GM23248 (cell line): ENCODE measurements at regions not wholly inside any gene's neighbourhood (a gene's known extent, or its start where the extent isn't known, plus 50 kb on each side); places are given as distances from the start of the nearest gene placed in this dataset.

Source experiments
- DNase-seq: peaks from one replicate; pipeline ENCODE4 v3.0.0-alpha.2; 2015
- H2AFZ ChIP-seq: fragments of 200-600 bp; sonication (generic); 2 replicates; pipeline ENCODE4 v1.6.1; 2016; ENCODE audit warnings: antibody characterized with exemption
- H3F3A ChIP-seq: fragments of 200-600 bp; sonication (generic); 2 replicates; pipeline ENCODE4 v1.6.1; 2016; ENCODE audit warnings: mild to moderate bottlenecking, antibody characterized with exemption, mixed run types; ENCODE audit not compliant: insufficient read depth
- H3K27ac ChIP-seq: fragments of 200-600 bp; sonication (generic); 2 replicates; pipeline ENCODE4 v1.5.1; 2016; ENCODE audit warnings: mild to moderate bottlenecking
- H3K27me3 ChIP-seq: fragments of 200-600 bp; sonication (generic); replicated peaks from 2 replicates; pipeline ENCODE4 v1.6.1; 2016; ENCODE audit warnings: mild to moderate bottlenecking; ENCODE audit not compliant: insufficient read depth
- H3K36me3 ChIP-seq: fragments of 200-600 bp; sonication (generic); 2 replicates; pipeline ENCODE4 v1.6.1; 2016; ENCODE audit warnings: low read depth, mild to moderate bottlenecking
- H3K4me1 ChIP-seq: fragments of 200-600 bp; sonication (generic); 2 replicates; pipeline ENCODE4 v1.6.1; 2016; ENCODE audit warnings: mild to moderate bottlenecking; ENCODE audit not compliant: insufficient read depth
- H3K4me2 ChIP-seq: fragments of 200-600 bp; sonication (generic); one replicate; pipeline ENCODE4 v1.6.1; 2016; ENCODE audit warnings: mild to moderate bottlenecking; ENCODE audit not compliant: unreplicated experiment
- H3K4me3 ChIP-seq: fragments of 200-600 bp; sonication (generic); 2 replicates; pipeline ENCODE4 v1.5.1; 2016; ENCODE audit warnings: mild to moderate bottlenecking
- H3K79me2 ChIP-seq: fragments of 200-600 bp; sonication (generic); 2 replicates; pipeline ENCODE4 v1.6.1; 2016; ENCODE audit warnings: mild to moderate bottlenecking; ENCODE audit not compliant: insufficient read depth
- H3K9ac ChIP-seq: fragments of 200-600 bp; sonication (generic); 2 replicates; pipeline ENCODE4 v1.6.1; 2016; ENCODE audit warnings: mild to moderate bottlenecking
- H3K9me2 ChIP-seq: fragments of 200-600 bp; sonication (generic); 2 replicates; pipeline ENCODE4 v1.6.1; 2016; ENCODE audit warnings: mixed run types, mild to moderate bottlenecking, moderate library complexity; ENCODE audit not compliant: insufficient read depth
- H3K9me3 ChIP-seq: fragments of 200-600 bp; sonication (generic); one replicate; pipeline ENCODE4 v1.6.1; 2017; ENCODE audit warnings: low read depth
- H4K20me1 ChIP-seq: fragments of 200-600 bp; sonication (generic); 2 replicates; pipeline ENCODE4 v1.6.0; 2016; ENCODE audit not compliant: insufficient read depth
- EZH2 ChIP-seq: fragments of 200-600 bp; sonication (generic); IDR thresholded peaks from 2 replicates; pipeline ENCODE4 v1.6.1; 2018; ENCODE audit warnings: antibody characterized with exemption, mild to moderate bottlenecking; ENCODE audit not compliant: insufficient read depth, poor library complexity, severe bottlenecking
- EZH2phosphoT487 ChIP-seq: fragments of 200-600 bp; sonication (generic); IDR thresholded peaks from 2 replicates; pipeline ENCODE4 v1.6.1; 2018; ENCODE audit warnings: antibody characterized with exemption, moderate library complexity, mild to moderate bottlenecking, low read depth; ENCODE audit not compliant: insufficient read depth
- WGBS, 2 experiments: methylation state at CpG; one replicate each; pipeline ENCODE4 v1.1.6; 2015 to 2017; ENCODE audit warnings: low lambda C conversion rate in 2 of 2, low coverage in 1 of 2; ENCODE audit errors: missing lambda C conversion rate in 2 of 2; 5-methylcytosine and 5-hydroxymethylcytosine counted together
- in situ Hi-C: fragments of 300-500 bp; cut with MboI; formaldehyde crosslinking; loops from 2 replicates; pipeline ENCODE4 v1.15.0; 2020

DNA sequence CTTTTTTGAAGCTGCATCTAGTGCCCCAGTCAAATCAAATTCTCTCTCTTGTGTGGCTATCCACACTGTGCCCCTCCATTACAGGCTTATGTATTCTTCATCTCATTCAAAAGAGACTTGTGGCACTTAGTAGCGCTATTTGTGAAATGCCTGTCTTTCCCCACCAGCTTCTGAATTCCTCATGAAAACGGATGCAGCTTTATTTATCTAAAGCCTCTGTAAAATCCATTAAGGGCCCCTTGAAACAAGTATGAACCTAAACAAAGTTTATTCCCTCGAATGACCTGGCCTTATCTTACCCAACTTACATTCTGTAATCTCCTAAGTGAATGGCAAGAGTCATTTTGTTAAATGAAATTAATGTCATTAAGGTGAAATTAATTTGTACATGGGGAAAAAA, 417.4 kb upstream of the PIK3C3 start:
- in situ Hi-C loops = no loop called here
- Histone ChIP-seq H3K4me3 (no peak overlapping the region), H4K20me1 (no peaks in the 10 kb centered on the region), H3K27me3 (no peaks in the 10 kb centered on the region), H3K9ac (no peak overlapping the region), H2AFZ (no peak overlapping the region), H3K36me3 (no peaks in the 10 kb centered on the region), H3K9me3 (no peaks in the 10 kb centered on the region), H3K4me2 (no peak overlapping the region), H3K9me2 (no peaks in the 10 kb centered on the region), H3K27ac (no peak overlapping the region), H3K79me2 (no peaks in the 10 kb centered on the region), H3F3A (no peaks in the 10 kb centered on the region), H3K4me1 (no peaks in the 10 kb centered on the region)
- DNase-seq = no peak
- TF ChIP-seq EZH2phosphoT487 = no peak
- TF ChIP-seq EZH2 = no peak
- WGBS, 2 experiments = 10 to 16% methylated on average over 3 of the region's 3 CpGs

DNA sequence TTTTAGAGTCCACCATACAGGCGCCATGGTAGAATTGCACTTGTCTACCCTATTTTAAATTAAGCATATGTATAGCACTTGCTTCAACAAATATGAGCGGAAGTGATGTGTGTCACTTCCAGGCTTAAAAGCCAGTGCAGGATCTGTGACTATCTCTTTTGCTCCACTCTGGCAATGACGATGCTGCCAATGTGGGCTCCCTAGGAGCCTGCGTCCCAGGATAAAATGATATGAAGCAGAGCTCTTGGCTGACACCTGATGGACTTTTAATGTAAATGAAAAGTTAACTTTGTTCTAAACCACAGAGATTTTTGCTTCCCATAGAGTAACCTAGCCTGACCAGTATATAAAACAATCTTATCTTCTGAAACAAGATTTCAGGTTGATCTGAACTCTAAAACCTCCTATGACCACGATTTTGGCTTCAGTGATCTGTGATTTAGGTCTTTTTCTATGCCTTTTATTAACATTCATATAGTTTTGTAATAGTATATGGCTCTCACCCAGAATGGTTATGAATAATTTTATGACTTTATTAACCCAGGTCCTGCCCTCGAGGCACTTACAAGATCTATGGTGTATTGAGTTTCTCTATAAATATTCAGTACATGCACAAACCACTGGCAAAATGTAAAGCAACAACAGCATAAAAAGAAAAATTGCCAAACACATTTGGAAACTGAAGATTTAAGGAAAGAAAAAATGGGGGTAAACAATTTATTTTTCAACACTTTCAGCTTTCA, 422.5 kb upstream of the PIK3C3 start:
- Histone ChIP-seq H3K79me2 (no peaks in the 10 kb centered on the region), H2AFZ (no peak overlapping the region), H3K9ac (no peak overlapping the region), H3K9me2 (no peaks in the 10 kb centered on the region), H3K4me3 (no peak overlapping the region), H4K20me1 (no peaks in the 10 kb centered on the region), H3F3A (no peaks in the 10 kb centered on the region), H3K4me1 (no peaks in the 10 kb centered on the region), H3K27me3 (no peaks in the 10 kb centered on the region), H3K4me2 (no peak overlapping the region), H3K9me3 (no peaks in the 10 kb centered on the region), H3K36me3 (no peaks in the 10 kb centered on the region), H3K27ac (no peak overlapping the region)
- WGBS, 2 experiments = 16% methylated on average over 6 of the region's 6 CpGs
- in situ Hi-C loops = no loop called here
- DNase-seq = peak; percentile 20
- TF ChIP-seq EZH2phosphoT487 (no peak), EZH2 (no peak)

DNA sequence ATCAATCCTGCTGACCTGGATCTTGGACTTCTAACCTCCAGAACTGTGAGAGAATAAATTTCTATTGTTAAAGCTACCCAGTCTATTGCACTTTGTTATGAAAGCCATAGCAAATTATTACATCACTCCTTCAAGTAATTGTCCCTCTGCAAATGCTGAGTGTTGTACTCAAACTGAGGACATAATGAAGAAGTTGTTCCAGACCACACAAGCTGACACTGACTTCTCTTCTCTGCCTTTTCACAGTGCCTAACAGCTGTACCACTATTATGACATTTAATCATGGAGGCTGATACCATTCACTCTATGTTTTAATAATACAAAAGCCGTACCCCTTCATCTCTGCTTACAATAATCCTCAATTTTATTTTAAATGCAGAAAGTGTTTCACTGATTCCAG, 424.1 kb upstream of the PIK3C3 start:
- Histone ChIP-seq H3F3A (no peaks in the 10 kb centered on the region), H3K79me2 (no peaks in the 10 kb centered on the region), H3K4me3 (no peak overlapping the region), H3K36me3 (no peaks in the 10 kb centered on the region), H3K27me3 (no peaks in the 10 kb centered on the region), H2AFZ (no peak overlapping the region), H3K4me2 (no peak overlapping the region), H3K27ac (no peak overlapping the region), H3K9me2 (no peaks in the 10 kb centered on the region), H4K20me1 (no peaks in the 10 kb centered on the region), H3K4me1 (no peaks in the 10 kb centered on the region), H3K9me3 (no peaks in the 10 kb centered on the region), H3K9ac (no peak overlapping the region)
- no peak for DNase-seq
- 65 to 70% methylated on average over 1 of the region's 1 CpG for WGBS, 2 experiments
- TF ChIP-seq EZH2phosphoT487 (no peak), EZH2 (no peak)
- in situ Hi-C loops = no loop called here

DNA sequence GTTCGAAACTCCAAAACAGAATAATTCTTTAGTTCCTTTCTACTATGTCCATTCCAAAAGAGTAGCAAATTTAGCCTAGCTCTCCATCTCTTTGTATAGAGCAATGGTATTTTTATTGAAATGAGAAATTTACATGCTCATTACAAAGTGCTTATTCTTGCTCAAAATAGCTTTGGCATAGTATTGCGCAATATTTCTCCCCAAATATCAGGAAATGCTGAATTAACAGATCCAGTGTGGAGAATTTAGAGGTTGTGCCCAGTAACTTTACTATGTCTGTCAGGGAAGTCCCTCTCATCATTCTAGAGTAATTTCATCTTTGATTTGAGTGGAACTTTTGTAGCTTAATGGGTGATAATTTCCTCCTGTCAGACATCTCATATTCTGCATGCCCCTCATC, 425.9 kb upstream of the PIK3C3 start:
- Histone ChIP-seq H4K20me1 (no peaks in the 10 kb centered on the region), H3K36me3 (no peaks in the 10 kb centered on the region), H3K27me3 (no peaks in the 10 kb centered on the region), H3K9me3 (no peaks in the 10 kb centered on the region), H3K9ac (no peak overlapping the region), H3K79me2 (no peaks in the 10 kb centered on the region), H3K9me2 (no peaks in the 10 kb centered on the region), H3K4me2 (no peak overlapping the region), H3K27ac (no peak overlapping the region), H3K4me3 (no peak overlapping the region), H3K4me1 (no peaks in the 10 kb centered on the region), H3F3A (no peaks in the 10 kb centered on the region), H2AFZ (no peak overlapping the region)
- 23 to 27% methylated on average over 2 of the region's 2 CpGs for WGBS, 2 experiments
- TF ChIP-seq EZH2 = no peak
- TF ChIP-seq EZH2phosphoT487 = no peak
- DNase-seq = no peak
- in situ Hi-C loops = no loop called here

DNA sequence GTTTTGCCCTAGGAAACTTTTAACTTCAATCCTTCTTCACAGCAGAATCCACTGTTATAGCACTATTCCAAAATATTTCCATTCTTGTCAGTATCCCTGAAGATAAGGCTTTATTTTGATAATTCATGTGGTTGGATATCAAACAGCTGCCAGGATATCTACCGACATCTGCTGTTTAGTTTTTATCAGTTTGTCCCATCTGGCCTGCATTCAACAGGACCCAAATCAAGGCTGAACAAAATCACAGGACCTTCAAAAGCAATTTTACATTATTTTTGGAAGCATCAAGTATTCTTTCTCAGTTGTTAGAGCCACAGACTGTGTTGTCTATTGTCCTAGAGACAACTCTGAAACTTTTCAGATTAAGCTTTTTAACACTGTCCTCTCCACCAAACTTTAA, 429.0 kb upstream of the PIK3C3 start:
- no peaks in the 10 kb centered on the region for H3K79me2 ChIP-seq
- no peaks in the 10 kb centered on the region for H3K9me2 ChIP-seq
- DNase-seq = no peak
- H2AFZ ChIP-seq = no peak overlapping the region
- H3K9me3 ChIP-seq = no peaks in the 10 kb centered on the region
- WGBS, 2 experiments = 0 to 2% methylated on average over 1 of the region's 1 CpG
- no peak overlapping the region for H3K4me3 ChIP-seq
- H3K4me1 ChIP-seq = no peaks in the 10 kb centered on the region
- no peak overlapping the region for H3K27ac ChIP-seq
- no peak overlapping the region for H3K4me2 ChIP-seq
- H3K27me3 ChIP-seq = no peaks in the 10 kb centered on the region
- H3K36me3 ChIP-seq = no peaks in the 10 kb centered on the region
- H3K9ac ChIP-seq = no peak overlapping the region
- H3F3A ChIP-seq = no peaks in the 10 kb centered on the region
- no peaks in the 10 kb centered on the region for H4K20me1 ChIP-seq
- no peak for TF ChIP-seq EZH2
- no peak for TF ChIP-seq EZH2phosphoT487
- in situ Hi-C loops = no loop called here
